Esophagus (tissue), 2 donors: ENCODE measurements at regions not wholly inside any gene's neighbourhood (a gene's known extent, or its start where the extent isn't known, plus 50 kb on each side); places are given as distances from the start of the nearest gene placed in this dataset.
"Not testable (repeated sequence)": the region's sequence is repeated elsewhere in the genome, so short reads cannot be mapped to it uniquely, and the experiment has no call there.

Source experiments
- H3K27ac ChIP-seq, 2 donors: one replicate each; pipeline ENCODE4 v1.5.1; 2013; ENCODE audit warnings: low read depth in 2 of 2, mild to moderate bottlenecking in 2 of 2, inconsistent platforms in 1 of 2, low read length in 1 of 2, moderate library complexity in 1 of 2
- H3K27me3 ChIP-seq, 2 donors: one replicate each; pipeline ENCODE4 v1.6.1; 2013; ENCODE audit warnings: low read length in 2 of 2, control low read depth in 1 of 2, mild to moderate bottlenecking in 1 of 2; ENCODE audit not compliant: insufficient read depth in 2 of 2, control insufficient read depth in 1 of 2
- H3K36me3 ChIP-seq, 2 donors: one replicate each; pipeline ENCODE4 v1.6.1; 2013; ENCODE audit warnings: low read length in 1 of 2; ENCODE audit not compliant: control insufficient read depth in 2 of 2, insufficient read depth in 2 of 2
- H3K4me1 ChIP-seq, 2 donors: one replicate each; pipeline ENCODE4 v1.6.1; 2013; ENCODE audit warnings: low read length in 1 of 2; ENCODE audit not compliant: control insufficient read depth in 2 of 2, insufficient read depth in 2 of 2
- H3K4me3 ChIP-seq, 2 donors: one replicate each; pipeline ENCODE4 v1.5.1; 2013; ENCODE audit warnings: low read length in 2 of 2, mild to moderate bottlenecking in 2 of 2, low read depth in 1 of 2, moderate library complexity in 1 of 2
- H3K9me3 ChIP-seq, 2 donors: one replicate each; pipeline ENCODE4 v1.6.1; 2013; ENCODE audit warnings: mild to moderate bottlenecking in 2 of 2, low read depth in 1 of 2, low read length in 1 of 2, moderate library complexity in 1 of 2; ENCODE audit not compliant: control insufficient read depth in 2 of 2, insufficient read depth in 1 of 2
- WGBS, 2 donors: extraction: QIAGEN DNeasy Blood & Tissue Kit; methylation state at CpG; one replicate each; pipeline ENCODE4 v1.1.7; 2013; 5-methylcytosine and 5-hydroxymethylcytosine counted together
- donor health status: healthy with polysubstance abuse.
- donor health status: Bipolar disorder and iron deficiency.

GRCh38 chr6:77010931-77011542, 452.3 kb downstream of the HTR1B start:
- Histone ChIP-seq H3K4me1 (no peaks in the 10 kb centered on the region), H3K9me3 (peaks cover 2 to 7% of the 10 kb centered on the region in 2 donors), H3K36me3 (no peaks in the 10 kb centered on the region), H3K4me3 (no peak overlapping the region), H3K27ac (no peak overlapping the region), H3K27me3 (no peaks in the 10 kb centered on the region)
- 90 to 95% methylated on average over 17 of the region's 17 CpGs for WGBS, 2 donors

- 80 to 82% methylated on average over 9 of the region's 9 CpGs for WGBS, 2 donors
These were observed 470.7 kb downstream of the HTR1B start for GRCh38 chr6:76992553-76992952.

GRCh38 chr6:76984572-76984971, 478.7 kb downstream of the HTR1B start:
- Histone ChIP-seq H3K4me1 (no peaks in the 10 kb centered on the region), H3K27me3 (no peaks in the 10 kb centered on the region), H3K36me3 (no peaks in the 10 kb centered on the region), H3K4me3 (no peak overlapping the region), H3K9me3 (peaks cover 2 to 5% of the 10 kb centered on the region in 2 donors), H3K27ac (no peak overlapping the region)

More at GRCh38 chr6:76992553-76992952, 470.7 kb downstream of the HTR1B start:
- H3K27me3 ChIP-seq = no peaks in the 10 kb centered on the region
- H3K9me3 ChIP-seq = peaks cover 2 to 10% of the 10 kb centered on the region in 2 donors
- no peaks in the 10 kb centered on the region for H3K36me3 ChIP-seq
- H3K4me3 ChIP-seq = no peak overlapping the region
- H3K4me1 ChIP-seq = no peaks in the 10 kb centered on the region
- no peak overlapping the region for H3K27ac ChIP-seq

GRCh38 chr6:76982476-76983199, 480.7 kb downstream of the HTR1B start:
- no peak overlapping the region for H3K27ac ChIP-seq
- no peaks in the 10 kb centered on the region for H3K4me1 ChIP-seq
- H3K9me3 ChIP-seq = no peaks in the 10 kb centered on the region
- no peak overlapping the region for H3K4me3 ChIP-seq
- 79 to 81% methylated on average over 3 of the region's 3 CpGs for WGBS, 2 donors
- H3K27me3 ChIP-seq = no peaks in the 10 kb centered on the region
- H3K36me3 ChIP-seq = no peaks in the 10 kb centered on the region

- H3K9me3 ChIP-seq = no peaks in the 10 kb centered on the region
- H3K4me3 ChIP-seq = no peak overlapping the region
- H3K4me1 ChIP-seq = no peaks in the 10 kb centered on the region
- H3K27me3 ChIP-seq = no peaks in the 10 kb centered on the region
- no peaks in the 10 kb centered on the region for H3K36me3 ChIP-seq
- H3K27ac ChIP-seq = no peak overlapping the region
These were observed 490.8 kb downstream of the HTR1B start for GRCh38 chr6:76972474-76972873.

- H3K9me3 ChIP-seq, H3K27me3 ChIP-seq, H3K4me1 ChIP-seq, H3K36me3 ChIP-seq, H3K27ac ChIP-seq, H3K4me3 ChIP-seq: not testable (repeated sequence)
- 89 to 90% methylated on average over 15 of the region's 15 CpGs for whole genome bisulfite sequencing, 2 donors
These were observed 504.1 kb downstream of the HTR1B start for GRCh38 chr6:76959177-76959576.

- Histone ChIP-seq H3K4me3 (no peak overlapping the region), H3K4me1 (no peaks in the 10 kb centered on the region), H3K27me3 (no peaks in the 10 kb centered on the region), H3K9me3 (peaks cover 3 to 5% of the 10 kb centered on the region in 2 donors), H3K36me3 (no peaks in the 10 kb centered on the region), H3K27ac (no peak overlapping the region)
- 87 to 93% methylated on average over 2 of the region's 2 CpGs for WGBS, 2 donors
These were observed 520.9 kb downstream of the HTR1B start for GRCh38 chr6:76942203-76942966.

- 68 to 70% methylated on average over 1 of the region's 1 CpG for WGBS, 2 donors
- no peak overlapping the region for H3K27ac ChIP-seq
These were observed 523.1 kb downstream of the HTR1B start for GRCh38 chr6:76940191-76940590.

GRCh38 chr6:76914737-76915136, 548.6 kb downstream of the HTR1B start:
- WGBS, 2 donors = 59 to 61% methylated on average over 2 of the region's 2 CpGs

More at GRCh38 chr6:76940191-76940590, 523.1 kb downstream of the HTR1B start:
- Histone ChIP-seq H3K9me3 (peaks cover 3 to 5% of the 10 kb centered on the region in 2 donors), H3K4me1 (no peaks in the 10 kb centered on the region), H3K27me3 (no peaks in the 10 kb centered on the region), H3K4me3 (no peak overlapping the region), H3K36me3 (no peaks in the 10 kb centered on the region)

More at GRCh38 chr6:76914737-76915136, 548.6 kb downstream of the HTR1B start:
- H3K4me1 ChIP-seq = no peaks in the 10 kb centered on the region
- no peak overlapping the region for H3K4me3 ChIP-seq
- no peaks in the 10 kb centered on the region for H3K36me3 ChIP-seq
- no peaks in the 10 kb centered on the region for H3K27me3 ChIP-seq
- H3K27ac ChIP-seq = no peak overlapping the region
- no peaks in the 10 kb centered on the region for H3K9me3 ChIP-seq
